Lower leg skin (tissue), 3 donors: ENCODE measurements at regions not wholly inside any gene's neighbourhood (a gene's known extent, or its start where the extent isn't known, plus 50 kb on each side); places are given as distances from the start of the nearest gene placed in this dataset.

Experiments
- POLR2A ChIP-seq, 2 donors: fragments of 450-650 bp; IDR thresholded peaks; one replicate each; pipeline ENCODE4 v1.6.1; 2016 to 2017; ENCODE audit warnings: antibody characterized with exemption in 2 of 2, mild to moderate bottlenecking in 1 of 2, moderate library complexity in 1 of 2
- TF ChIP-seq, protein P1 (sequence below), 3 donors: fragments of 450-650 bp; IDR thresholded peaks; one replicate each; pipeline ENCODE4 v1.5.1; 2016; ENCODE audit warnings: antibody characterized with exemption in 3 of 3, mild to moderate bottlenecking in 3 of 3, moderate library complexity in 2 of 3

DNA sequence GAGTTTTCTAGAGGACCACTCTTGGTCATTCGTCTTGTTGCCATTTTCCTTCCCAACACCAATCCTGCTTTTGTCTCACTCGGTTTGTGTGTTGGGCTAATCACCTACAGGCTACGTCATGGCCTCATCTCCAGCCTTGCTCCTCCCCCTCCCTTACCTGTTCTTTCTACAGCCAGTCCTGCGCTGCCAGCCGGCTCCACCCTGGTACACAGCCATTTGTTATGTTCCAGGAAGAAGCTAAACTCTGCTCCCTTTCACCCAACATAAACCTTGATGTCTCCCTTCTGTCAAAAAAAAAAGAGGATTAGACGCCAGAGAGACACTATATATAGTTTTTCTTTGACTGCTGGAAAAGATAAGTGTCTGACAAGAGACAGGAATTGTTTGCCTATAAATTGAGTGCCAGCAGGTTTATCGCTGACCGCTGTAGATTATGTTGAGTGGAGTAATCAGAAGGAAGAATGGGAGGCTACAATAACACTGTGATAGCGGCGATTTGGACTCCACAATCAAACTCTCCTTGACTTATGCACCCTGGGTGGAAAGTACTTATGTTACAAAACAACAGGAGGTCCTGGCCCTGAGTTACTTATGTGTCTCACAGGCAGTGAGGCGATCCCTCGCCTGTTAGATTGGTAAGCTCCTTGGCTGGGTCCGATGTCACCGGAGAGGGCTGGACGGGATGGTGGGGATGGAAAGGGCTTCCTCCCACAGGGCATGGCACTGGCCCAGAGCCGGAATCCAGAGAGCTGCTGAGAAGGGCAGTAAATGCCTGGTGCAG, 171.3 kb upstream of the BMPER start:
- TF ChIP-seq POLR2A (IDR thresholded peaks at IDR 0.05): no peak
- TF ChIP-seq, protein P1, sequence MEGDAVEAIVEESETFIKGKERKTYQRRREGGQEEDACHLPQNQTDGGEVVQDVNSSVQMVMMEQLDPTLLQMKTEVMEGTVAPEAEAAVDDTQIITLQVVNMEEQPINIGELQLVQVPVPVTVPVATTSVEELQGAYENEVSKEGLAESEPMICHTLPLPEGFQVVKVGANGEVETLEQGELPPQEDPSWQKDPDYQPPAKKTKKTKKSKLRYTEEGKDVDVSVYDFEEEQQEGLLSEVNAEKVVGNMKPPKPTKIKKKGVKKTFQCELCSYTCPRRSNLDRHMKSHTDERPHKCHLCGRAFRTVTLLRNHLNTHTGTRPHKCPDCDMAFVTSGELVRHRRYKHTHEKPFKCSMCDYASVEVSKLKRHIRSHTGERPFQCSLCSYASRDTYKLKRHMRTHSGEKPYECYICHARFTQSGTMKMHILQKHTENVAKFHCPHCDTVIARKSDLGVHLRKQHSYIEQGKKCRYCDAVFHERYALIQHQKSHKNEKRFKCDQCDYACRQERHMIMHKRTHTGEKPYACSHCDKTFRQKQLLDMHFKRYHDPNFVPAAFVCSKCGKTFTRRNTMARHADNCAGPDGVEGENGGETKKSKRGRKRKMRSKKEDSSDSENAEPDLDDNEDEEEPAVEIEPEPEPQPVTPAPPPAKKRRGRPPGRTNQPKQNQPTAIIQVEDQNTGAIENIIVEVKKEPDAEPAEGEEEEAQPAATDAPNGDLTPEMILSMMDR (IDR thresholded peaks at IDR 0.05): no peak
